Astrocyte (in vitro differentiated cells and primary cell): ENCODE measurements at regions not wholly inside any gene's neighbourhood (a gene's known extent, or its start where the extent isn't known, plus 50 kb on each side); places are given as distances from the start of the nearest gene placed in this dataset.

Experiments
- DNase-seq: peaks from one replicate; pipeline ENCODE4 v3.0.0-alpha.2; 2010; ENCODE audit warnings: low read depth
- FAIRE-seq: peaks from 2 replicates; lab custom pipeline; 2011; peaks lifted over from hg19 to GRCh38; lab: Jason Lieb, UNC
- H2AFZ ChIP-seq: 2 replicates; pipeline ENCODE4 v1.6.0; 2012; ENCODE audit warnings: low read depth, low read length, inconsistent platforms
- H3K27ac ChIP-seq: 2 replicates; pipeline ENCODE4 v1.5.1; 2011; ENCODE audit warnings: low read depth, low read length, inconsistent platforms
- H3K27me3 ChIP-seq: 2 replicates; pipeline ENCODE4 v1.6.0; 2011; ENCODE audit warnings: low read length, inconsistent platforms; ENCODE audit not compliant: insufficient read depth
- H3K36me3 ChIP-seq: 2 replicates; pipeline ENCODE4 v1.5.1; 2011; ENCODE audit warnings: low read length, inconsistent platforms; ENCODE audit not compliant: insufficient read depth
- H3K4me1 ChIP-seq: 2 replicates; pipeline ENCODE4 v1.5.1; 2011; ENCODE audit warnings: low read length, inconsistent platforms; ENCODE audit not compliant: insufficient read depth
- H3K4me2 ChIP-seq: 2 replicates; pipeline ENCODE4 v1.6.0; 2012; ENCODE audit warnings: low read length, inconsistent platforms
- H3K4me3 ChIP-seq: 2 replicates; pipeline ENCODE4 v1.5.1; 2011; ENCODE audit warnings: low read depth, mild to moderate bottlenecking, low read length, inconsistent platforms; ENCODE audit not compliant: insufficient read depth
- H3K79me2 ChIP-seq: 2 replicates; pipeline ENCODE4 v1.6.0; 2012; ENCODE audit warnings: mild to moderate bottlenecking, low read length, inconsistent platforms; ENCODE audit not compliant: insufficient read depth
- H3K9ac ChIP-seq: 2 replicates; pipeline ENCODE4 v1.6.0; 2012; ENCODE audit warnings: mild to moderate bottlenecking, low read length, inconsistent platforms
- H3K9me3 ChIP-seq: 2 replicates; pipeline ENCODE4 v1.5.1; 2012; ENCODE audit warnings: low read depth, mild to moderate bottlenecking, low read length, inconsistent platforms; ENCODE audit not compliant: insufficient read depth
- H4K20me1 ChIP-seq: 2 replicates; pipeline ENCODE4 v1.6.0; 2012; ENCODE audit warnings: low read length, inconsistent platforms; ENCODE audit not compliant: insufficient read depth
- H3K27ac Mint-ChIP-seq: one replicate; pipeline ENCODE4 v1.8.0; 2021; ENCODE audit warnings: mild to moderate bottlenecking, mixed read lengths; ENCODE audit not compliant: unreplicated experiment
- H3K27me3 Mint-ChIP-seq: one replicate; pipeline ENCODE4 v1.8.0; 2021; ENCODE audit warnings: low read depth, mixed read lengths; ENCODE audit not compliant: unreplicated experiment
- H3K36me3 Mint-ChIP-seq: one replicate; pipeline ENCODE4 v1.8.0; 2021; ENCODE audit warnings: low read depth, mixed read lengths; ENCODE audit not compliant: unreplicated experiment
- H3K4me1 Mint-ChIP-seq: one replicate; pipeline ENCODE4 v1.8.0; 2021; ENCODE audit warnings: low read depth, mixed read lengths; ENCODE audit not compliant: unreplicated experiment
- H3K4me3 Mint-ChIP-seq: one replicate; pipeline ENCODE4 v1.8.0; 2021; ENCODE audit warnings: mild to moderate bottlenecking, moderate library complexity, mixed read lengths; ENCODE audit not compliant: unreplicated experiment
- H3K9me3 Mint-ChIP-seq: one replicate; pipeline ENCODE4 v1.8.0; 2021; ENCODE audit warnings: mild to moderate bottlenecking, mixed read lengths; ENCODE audit not compliant: unreplicated experiment
- CTCF ChIP-seq: IDR thresholded peaks from 2 replicates; pipeline ENCODE4 v1.5.1; 2011; ENCODE audit warnings: low read depth, mild to moderate bottlenecking, inconsistent platforms, low read length, moderate library complexity; ENCODE audit not compliant: insufficient read depth
- EZH2 ChIP-seq: IDR thresholded peaks from 2 replicates; pipeline ENCODE4 v1.6.1; 2012; ENCODE audit warnings: mild to moderate bottlenecking, low read length, inconsistent platforms; ENCODE audit not compliant: insufficient read depth

- H3K4me1 ChIP-seq = no peaks in the 10 kb centered on the region
- H3K79me2 ChIP-seq = no peaks in the 10 kb centered on the region
- Mint-ChIP-seq H3K4me3 (no peak overlapping the region), H3K36me3 (no peaks in the 10 kb centered on the region), H3K27ac (no peak overlapping the region), H3K4me1 (no peaks in the 10 kb centered on the region), H3K9me3 (peaks cover 6% of the 10 kb centered on the region), H3K27me3 (no peaks in the 10 kb centered on the region)
- no peak overlapping the region for H3K4me3 ChIP-seq
- H3K36me3 ChIP-seq = no peaks in the 10 kb centered on the region
- DNase-seq (no peak), FAIRE-seq (no peak)
- no peaks in the 10 kb centered on the region for H3K27me3 ChIP-seq
- H3K9me3 ChIP-seq = peaks cover 29% of the 10 kb centered on the region
- no peaks in the 10 kb centered on the region for H4K20me1 ChIP-seq
- H2AFZ ChIP-seq = no peak overlapping the region
- no peak overlapping the region for H3K9ac ChIP-seq
- no peak overlapping the region for H3K4me2 ChIP-seq
- no peak overlapping the region for H3K27ac ChIP-seq
- no peak for TF ChIP-seq CTCF
- TF ChIP-seq EZH2 = no peak
These were observed 368.8 kb downstream of the ALG10 start for GRCh38 chr12:34390846-34391700.

GRCh38 chr12:34391771-34392581 is 369.7 kb downstream of the ALG10 start:
- Histone ChIP-seq H2AFZ (no peak overlapping the region), H3K27ac (no peak overlapping the region), H4K20me1 (no peaks in the 10 kb centered on the region), H3K79me2 (no peaks in the 10 kb centered on the region), H3K4me2 (no peak overlapping the region), H3K27me3 (no peaks in the 10 kb centered on the region), H3K36me3 (no peaks in the 10 kb centered on the region), H3K4me1 (no peaks in the 10 kb centered on the region), H3K9ac (no peak overlapping the region), H3K9me3 (peaks cover 24% of the 10 kb centered on the region), H3K4me3 (no peak overlapping the region)
- TF ChIP-seq CTCF = no peak
- no peak for TF ChIP-seq EZH2
- Mint-ChIP-seq H3K27me3 (no peaks in the 10 kb centered on the region), H3K27ac (no peak overlapping the region), H3K36me3 (no peaks in the 10 kb centered on the region), H3K4me3 (no peak overlapping the region), H3K9me3 (peaks cover 11% of the 10 kb centered on the region), H3K4me1 (no peaks in the 10 kb centered on the region)
- FAIRE-seq = no peak
- no peak for DNase-seq
